HG02938 (cell line): ENCODE measurements at regions not wholly inside any gene's neighbourhood (a gene's known extent, or its start where the extent isn't known, plus 50 kb on each side); places are given as distances from the start of the nearest gene placed in this dataset.
"Not testable (repeated sequence)": the region's sequence is repeated elsewhere in the genome, so short reads cannot be mapped to it uniquely, and the experiment has no call there.

Source experiments
- ATAC-seq: cut with Tn5 transposase; IDR thresholded peaks from one replicate; pipeline ENCODE4 v1.9.1; 2021; ENCODE audit warnings: mild to moderate bottlenecking, moderate library complexity; ENCODE audit not compliant: unreplicated experiment

DNA sequence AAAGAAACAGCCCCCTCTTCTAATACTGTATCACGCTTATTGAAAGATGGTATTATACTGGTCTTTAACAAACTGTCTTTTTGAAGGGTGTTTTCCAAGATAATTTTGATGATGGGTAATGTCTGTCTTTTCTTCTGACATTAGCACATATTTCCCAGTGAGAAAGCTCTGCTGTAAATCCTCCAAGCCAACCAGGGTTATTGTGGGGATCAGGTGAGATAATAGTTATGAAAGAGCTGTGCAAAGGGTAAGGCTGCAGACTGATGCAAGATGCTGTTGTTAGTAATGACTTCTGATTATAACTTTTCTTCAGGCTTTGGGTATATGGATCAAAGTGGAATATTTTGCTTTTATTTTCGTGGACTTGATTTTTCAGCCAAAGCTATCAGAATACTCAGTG is 581.7 kb downstream of the REEP3 start:
- no peak for ATAC-seq

DNA sequence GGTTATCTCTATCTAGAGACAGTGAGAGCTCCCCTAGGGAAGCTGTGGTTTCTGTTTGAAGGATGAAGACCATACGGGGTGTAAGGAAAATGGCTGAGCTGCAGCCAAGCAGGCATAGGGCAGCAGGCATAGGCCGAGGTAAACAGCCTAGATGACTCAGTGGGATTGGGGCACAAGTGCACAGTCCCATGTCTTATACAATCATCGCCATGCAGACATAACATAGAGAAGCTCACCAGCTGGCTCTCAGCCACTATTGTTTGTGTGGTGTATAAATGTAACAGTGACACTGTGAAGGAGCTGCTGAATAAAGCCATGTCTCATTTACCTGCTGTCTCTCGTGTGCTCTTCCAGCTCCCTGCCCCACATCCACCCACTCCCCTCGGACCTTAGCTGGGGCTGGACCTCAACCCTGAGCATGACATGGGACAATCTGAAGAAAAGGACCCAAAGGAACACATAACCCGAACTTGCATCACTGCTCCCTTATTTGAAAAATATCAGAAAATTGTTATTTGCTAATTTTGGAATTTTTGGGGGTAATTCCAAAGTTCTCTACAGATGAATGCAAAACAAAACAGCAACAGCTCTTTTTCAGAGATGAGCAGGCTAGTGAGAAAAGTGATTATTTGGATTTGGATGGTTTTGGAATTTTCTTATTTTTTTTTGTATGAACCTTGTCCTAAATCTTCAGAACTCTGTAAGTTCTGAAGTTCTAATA is 582.7 kb downstream of the REEP3 start:
- no peak for ATAC-seq

GRCh38 chr10:64109926-64110495 is 588.8 kb downstream of the REEP3 start:
- no peak for ATAC-seq

- ATAC-seq = no peak
These were observed 591.6 kb downstream of the REEP3 start for GRCh38 chr10:64112701-64113355.

GRCh38 chr10:64113375-64113774 is 592.2 kb downstream of the REEP3 start:
- ATAC-seq = no peak

GRCh38 chr10:64113792-64114191 is 592.6 kb downstream of the REEP3 start:
- no peak for ATAC-seq

GRCh38 chr10:64115471-64115870 is 594.3 kb downstream of the REEP3 start:
- no peak for ATAC-seq

GRCh38 chr10:64115908-64116643 is 594.9 kb downstream of the REEP3 start:
- peak; percentile 55 for ATAC-seq

DNA sequence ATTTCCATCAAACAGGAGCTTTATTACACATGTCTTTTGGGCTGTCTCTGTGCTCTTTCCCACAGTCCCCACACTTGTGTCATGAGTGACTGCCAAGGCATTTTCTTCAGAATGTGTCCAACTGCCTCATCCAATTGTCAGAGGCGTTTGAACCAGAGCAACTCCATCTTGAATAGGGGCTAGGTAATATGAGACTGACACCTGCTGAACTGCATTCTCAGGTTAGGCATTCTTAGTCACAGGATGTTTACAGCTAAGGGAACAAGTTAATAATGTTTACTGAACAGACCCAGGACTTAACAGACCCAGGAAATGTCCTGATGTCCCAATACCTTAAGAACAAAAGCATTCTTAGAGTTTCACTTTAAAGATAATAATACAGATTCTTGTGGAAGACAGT is 595.5 kb downstream of the REEP3 start:
- no peak for ATAC-seq

DNA sequence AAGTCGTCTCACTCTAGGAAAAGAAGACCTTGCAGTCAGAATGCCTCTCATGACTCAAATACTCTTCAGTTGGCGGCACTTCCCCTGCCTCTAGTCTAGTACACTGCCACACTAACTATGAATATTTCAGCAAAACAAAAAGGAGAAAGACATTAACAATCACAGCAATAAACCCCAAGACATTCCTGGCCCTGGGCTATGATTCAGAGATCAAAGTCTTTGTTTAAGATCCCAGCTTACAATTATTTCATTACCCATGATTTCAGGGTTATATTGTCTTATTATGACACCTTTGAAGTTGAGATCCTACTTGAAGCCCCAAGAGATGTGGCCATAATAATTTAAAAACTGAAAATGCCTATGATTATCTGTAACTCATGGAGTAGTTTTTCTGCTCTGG is 597.5 kb downstream of the REEP3 start:
- ATAC-seq = no peak

GRCh38 chr10:64120301-64120980 is 599.2 kb downstream of the REEP3 start:
- ATAC-seq = not testable (repeated sequence)

DNA sequence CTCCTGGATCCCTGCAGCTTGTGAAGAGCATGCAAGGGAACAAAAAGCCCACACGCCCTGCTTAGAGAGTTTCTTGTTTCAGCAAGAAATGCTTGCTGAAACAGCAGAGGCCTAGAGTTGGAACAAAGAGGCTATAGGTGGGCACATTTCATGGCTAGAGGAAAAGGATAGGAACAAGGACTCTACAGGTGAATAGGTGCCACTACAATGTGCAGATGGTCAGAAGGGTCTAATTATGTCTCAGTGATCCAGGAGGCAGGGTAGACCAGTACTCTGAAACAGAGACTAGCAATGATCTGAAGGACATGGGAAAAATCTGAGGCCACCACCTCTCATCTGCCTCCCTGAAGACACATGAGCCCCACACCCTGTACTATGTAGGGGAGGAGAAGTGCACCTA is 609.0 kb downstream of the REEP3 start:
- ATAC-seq = no peak

GRCh38 chr10:64134676-64135075 is 613.5 kb downstream of the REEP3 start:
- no peak for ATAC-seq

DNA sequence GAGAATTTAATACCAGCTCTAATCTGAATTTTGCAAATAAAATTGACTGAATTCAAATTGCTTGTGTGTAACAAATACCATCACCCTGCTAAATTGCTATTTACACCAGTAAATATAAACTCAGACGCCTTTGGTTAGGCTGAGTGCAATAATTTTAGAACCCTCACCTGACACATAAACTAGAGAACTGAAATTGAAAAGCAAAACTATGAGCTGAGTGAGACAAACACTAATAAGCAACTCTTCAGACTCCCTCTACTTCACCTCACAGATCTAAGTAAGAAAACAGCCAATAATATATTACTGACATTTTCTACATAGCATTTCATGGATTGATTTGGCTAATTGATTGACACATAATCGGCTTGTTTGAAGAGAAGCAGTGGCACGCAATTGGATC is 621.2 kb downstream of the REEP3 start:
- no peak for ATAC-seq

DNA sequence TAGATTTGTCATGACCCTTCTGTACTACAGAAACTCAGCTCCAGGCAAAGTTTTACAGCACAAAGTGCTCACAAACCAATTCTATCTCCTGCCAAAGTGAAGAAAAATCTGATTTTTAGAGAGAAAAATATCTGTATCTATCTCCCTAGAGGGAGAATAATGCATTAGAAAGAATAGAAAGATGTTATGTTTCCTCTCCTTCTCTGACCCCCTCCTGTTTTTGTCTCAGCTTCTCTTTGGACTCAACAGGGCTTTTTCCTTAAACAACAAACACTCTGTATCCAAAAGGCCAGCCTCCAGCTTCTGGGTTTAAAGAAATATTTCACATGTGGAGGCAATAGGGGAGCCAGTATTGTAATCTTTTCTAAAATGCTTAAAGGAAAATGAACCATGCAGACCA is 627.4 kb downstream of the REEP3 start:
- ATAC-seq = no peak

- no peak for ATAC-seq
These were observed 635.0 kb downstream of the REEP3 start for GRCh38 chr10:64156166-64156565.

GRCh38 chr10:64158551-64158950 is 637.4 kb downstream of the REEP3 start:
- no peak for ATAC-seq

GRCh38 chr10:64159910-64160872 is 639.0 kb downstream of the REEP3 start:
- no peak for ATAC-seq

GRCh38 chr10:64170791-64171190 is 649.6 kb downstream of the REEP3 start:
- ATAC-seq = no peak

DNA sequence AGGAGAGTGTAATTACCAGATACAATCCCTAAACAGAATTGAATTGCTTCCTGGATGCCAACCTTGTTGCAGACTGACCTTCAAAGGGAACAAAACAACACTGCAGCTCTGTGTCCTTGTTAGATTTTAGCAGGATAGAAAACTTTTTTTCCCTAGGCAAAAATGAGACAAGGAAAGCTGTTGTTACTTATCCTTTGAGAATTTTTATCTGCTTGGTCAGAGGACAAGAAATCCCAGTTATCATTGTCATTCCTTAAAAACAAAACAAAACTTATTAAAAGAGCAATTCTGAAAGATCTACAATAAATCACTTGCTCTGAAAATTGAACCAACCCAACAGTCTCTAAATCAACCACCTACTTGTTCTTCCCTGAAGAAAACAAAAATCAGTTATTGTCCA is 652.6 kb downstream of the REEP3 start:
- no peak for ATAC-seq
